Nucleus accumbens (tissue), 56 donors: ENCODE measurements at regions not wholly inside any gene's neighbourhood (a gene's known extent, or its start where the extent isn't known, plus 50 kb on each side); places are given as distances from the start of the nearest gene placed in this dataset.

Source experiments
- DNase-seq, 56 donors: peaks; one replicate each; lab custom pipeline; 2025; lab: John Stamatoyannopoulos, UW

DNA sequence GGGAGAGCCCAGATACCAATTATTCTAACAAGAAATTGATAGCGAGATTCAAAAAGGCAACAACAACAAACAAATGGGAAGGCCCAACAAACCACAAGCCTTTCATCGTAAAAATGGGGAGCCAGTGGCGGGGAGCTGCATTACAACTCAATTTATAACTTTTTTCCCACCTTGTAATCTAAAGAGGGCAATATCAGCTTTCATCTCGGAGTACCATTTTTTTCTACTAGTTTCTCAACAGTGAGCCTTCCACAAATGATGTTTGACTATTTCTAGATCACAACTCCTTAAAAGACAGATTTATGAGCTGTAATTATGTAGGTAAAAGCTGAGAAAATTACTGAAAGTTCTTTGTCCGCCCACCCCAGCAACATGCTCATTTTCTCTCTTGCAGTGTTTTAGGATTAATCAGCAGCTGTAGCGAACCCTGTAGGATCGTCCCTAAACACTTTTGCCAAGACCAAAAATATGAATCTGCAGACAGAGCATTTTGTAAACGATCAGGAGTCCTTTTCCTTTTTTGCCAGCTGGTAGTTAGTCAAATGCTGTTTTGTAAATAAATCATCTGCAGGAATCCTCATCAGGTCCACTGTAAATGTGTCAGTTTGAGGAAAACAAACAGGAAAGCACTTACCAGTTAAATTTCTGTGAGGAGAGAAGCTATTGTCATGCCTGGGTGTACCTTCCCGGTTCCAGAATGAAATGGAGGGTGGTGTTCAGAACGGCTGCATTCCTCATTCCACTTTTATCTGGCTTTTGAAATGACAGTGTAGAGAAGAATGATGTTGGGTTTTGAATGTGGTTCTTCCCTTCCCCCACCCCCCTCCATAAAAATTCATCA lies 53.2 kb downstream of the EEF1B2 start:
- DNase-seq, result peak in 12 of 56 donors; percentile 2 to 49 (median 18)

DNA sequence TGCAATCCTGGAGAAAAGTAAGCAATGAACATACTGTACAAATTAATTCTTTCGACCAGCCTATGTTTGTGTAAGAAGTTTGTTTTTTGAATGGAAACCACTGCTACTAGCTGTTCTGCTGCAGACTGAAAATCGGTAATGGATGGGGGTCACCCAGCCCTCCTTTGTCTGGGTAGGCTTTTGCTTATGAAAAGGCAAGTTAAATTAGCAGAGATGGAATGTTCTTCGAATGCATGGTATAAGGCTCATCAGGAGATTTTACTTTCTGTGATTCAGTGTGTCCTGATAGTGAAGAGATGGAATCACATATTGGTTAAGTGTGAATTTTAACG lies 53.8 kb downstream of the EEF1B2 start:
- DNase-seq, result peak in 1 of 56 donors; percentile 6

DNA sequence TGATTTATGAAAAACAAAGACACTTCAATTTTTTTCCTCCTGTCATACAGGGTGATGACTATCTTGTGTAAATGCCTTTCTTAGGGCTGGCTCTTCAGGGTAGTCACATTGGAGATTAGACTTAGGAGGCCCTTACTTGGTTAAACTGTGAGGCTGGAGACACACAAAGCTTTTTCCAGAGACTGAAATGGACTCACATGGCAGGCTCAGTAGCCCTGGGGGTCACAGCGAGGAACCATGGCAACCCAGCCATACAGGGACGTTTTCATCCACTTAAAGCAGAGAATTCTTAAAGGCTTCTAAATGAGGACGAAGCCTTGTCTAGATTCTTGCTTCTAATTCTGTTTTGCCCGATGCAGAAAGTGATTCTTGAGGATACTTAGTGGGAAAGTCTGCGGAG lies 57.3 kb upstream of the ZDBF2 start:
- DNase-seq, result no peak

DNA sequence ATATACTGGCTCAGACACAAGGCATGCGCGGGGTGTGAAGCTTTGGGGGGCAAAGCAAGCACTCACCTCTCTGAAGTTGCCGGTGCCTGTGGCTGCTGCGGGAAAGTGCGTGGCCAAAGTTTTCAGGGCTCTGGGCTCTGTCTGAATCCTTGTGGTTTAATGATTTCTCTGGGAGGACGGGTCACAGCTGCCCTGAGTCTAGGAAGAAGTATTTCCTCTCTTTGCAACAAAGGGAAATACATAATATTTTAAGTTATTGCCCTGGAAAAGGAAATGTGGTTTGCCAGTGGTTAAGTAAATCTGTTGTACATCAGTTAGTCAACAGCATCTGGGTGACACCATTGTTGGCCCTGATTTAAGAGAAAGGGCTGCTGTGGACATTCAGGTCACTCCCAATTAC lies 56.7 kb upstream of the ZDBF2 start:
- peak in 1 of 56 donors; percentile 6 for DNase-seq

DNA sequence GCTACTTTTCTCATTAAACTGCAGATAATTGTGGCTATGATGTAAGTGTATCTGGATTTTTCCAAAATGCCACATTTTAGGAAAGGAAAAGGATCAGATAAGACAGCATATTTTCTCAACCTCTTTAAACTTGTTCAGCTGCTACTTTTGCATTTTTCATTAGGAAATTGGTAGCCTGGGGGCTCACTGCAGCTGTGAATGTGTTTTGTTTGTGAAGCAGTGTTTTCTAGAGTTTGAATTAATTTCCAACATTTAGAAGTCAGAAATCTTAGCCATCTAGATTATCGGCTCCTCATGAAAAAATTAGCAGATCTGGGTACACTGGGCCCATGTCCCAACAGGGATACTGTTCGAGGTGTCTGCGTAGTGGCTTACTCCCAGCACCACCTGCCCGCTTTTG lies 56.3 kb upstream of the ZDBF2 start:
- no peak for DNase-seq

DNA sequence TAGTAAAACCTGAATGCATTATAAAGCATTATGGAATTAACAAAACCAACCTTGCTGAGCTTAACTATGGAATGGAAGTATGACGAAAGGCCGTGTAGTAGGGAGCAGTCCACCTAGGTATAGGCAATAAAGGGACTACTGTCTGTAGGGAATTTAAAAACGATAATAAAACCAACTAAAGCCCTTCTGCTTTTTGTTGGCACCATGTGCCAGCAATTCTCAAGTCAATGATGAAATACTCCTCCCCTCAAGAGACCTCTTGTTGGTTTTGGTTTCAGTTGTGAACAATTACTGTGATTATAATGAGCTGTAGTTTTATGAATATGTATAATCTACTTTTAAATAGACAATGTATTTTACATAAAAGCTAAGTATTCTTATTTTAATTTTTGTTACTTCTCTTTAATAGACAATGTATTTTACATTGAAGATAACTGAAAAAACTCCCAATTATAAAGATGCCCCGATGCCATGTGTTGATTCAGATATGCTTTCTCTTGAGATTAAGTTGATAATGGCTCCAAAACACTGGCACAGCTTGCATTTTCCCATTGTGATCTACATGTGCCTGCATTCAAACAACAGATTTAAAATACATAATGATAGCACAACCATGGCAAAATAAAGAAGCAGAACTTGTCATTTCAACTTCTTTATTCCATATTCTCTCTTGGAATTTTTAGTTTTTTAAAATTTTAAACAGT lies 55.5 kb upstream of the ZDBF2 start:
- no peak for DNase-seq

DNA sequence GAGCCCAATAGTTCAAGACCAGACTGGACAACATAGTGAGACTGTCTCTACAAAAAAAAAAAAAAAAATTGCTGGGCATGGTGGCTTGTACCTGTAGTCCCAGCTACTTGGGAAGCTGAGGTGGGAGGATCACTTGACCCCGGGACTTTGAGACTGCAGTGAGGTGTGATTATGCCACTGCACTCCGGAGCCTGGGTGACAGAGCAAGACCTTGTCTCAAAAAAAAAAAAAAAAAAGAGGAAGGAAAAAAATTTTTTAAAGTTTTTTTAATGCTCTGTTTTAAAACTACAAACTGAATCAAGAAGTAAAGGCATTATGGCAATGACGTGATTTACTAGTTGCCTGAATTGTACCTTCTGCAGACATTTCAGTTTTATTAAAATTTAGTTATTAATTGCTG lies 54.5 kb upstream of the ZDBF2 start:
- DNase-seq, result no peak

DNA sequence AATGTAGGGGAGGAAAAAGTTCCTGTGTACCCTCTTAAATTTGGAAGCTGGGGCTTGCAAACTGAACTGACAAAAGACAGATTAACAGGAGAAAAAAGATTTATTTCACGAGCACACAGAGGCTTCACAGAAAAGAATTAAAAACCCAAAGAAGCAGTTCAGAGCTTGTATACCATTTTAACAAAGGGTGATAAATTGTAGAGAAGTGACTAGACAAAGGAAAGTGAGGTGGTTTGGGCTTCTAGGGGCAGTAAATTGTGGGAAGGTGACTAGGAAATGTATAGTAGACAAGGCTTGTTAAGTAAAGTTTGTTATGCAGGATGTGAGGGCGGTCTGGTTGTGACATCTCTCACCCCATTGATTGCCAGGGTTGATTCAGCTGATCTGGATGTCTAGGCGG lies 53.5 kb upstream of the ZDBF2 start:
- DNase-seq, result no peak
